NCI-H345 (cell line): ENCODE measurements at regions not wholly inside any gene's neighbourhood (a gene's known extent, or its start where the extent isn't known, plus 50 kb on each side); places are given as distances from the start of the nearest gene placed in this dataset.

ENCODE experiments used
- DNase-seq: peaks from one replicate; lab custom pipeline; 2025; lab: John Stamatoyannopoulos, UW

- DNase-seq = no peak
Observed at GRCh38 chr18:78929516-78929915, 50.1 kb upstream of the SALL3 start.
